LHCN-M2 (cell line): ENCODE measurements at regions not wholly inside any gene's neighbourhood (a gene's known extent, or its start where the extent isn't known, plus 50 kb on each side); places are given as distances from the start of the nearest gene placed in this dataset.

Experiments used
- DNase-seq: peaks from one replicate; pipeline ENCODE4 v3.0.0-alpha.2; 2012; ENCODE audit warnings: low read depth

DNA sequence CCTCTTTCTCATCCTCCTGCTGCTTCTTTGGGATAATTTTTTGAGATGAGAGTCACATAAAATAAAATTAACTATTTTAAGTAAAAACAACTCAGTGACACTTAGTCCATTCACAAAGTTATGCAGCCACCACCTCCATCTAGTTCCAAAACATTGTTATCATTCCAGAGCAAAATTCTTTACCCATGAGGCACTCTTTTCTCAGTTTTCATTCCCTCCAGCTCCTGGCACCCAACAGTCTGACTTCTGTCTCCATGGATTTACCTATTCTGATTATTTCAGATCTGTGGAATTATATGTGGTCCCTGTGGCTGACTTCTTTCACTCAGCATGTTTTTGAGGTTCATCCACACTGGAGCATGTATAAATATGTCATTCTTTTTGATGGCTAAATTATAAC lies 239.9 kb upstream of the DYNLRB2 start:
- peak; percentile 74 for DNase-seq

DNA sequence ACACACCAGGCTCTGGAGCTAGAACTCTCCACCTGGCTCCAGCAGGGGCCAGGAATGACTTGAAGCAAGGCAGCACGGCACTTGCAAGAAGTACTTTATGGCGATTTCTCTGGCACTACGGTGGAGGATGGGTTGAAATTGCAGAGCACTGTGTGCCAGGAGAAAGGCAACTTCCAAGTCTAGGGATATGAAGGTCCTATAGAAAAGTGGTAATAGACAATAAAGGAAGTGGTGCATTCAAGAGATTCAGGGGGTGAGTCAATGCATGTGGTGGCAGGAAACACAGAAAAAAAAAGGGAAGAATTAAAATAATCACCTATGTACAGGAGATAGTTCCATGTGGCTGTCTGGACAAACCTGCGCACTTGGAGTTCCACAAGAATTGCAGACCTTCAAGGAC lies 240.3 kb upstream of the DYNLRB2 start:
- no peak for DNase-seq

DNA sequence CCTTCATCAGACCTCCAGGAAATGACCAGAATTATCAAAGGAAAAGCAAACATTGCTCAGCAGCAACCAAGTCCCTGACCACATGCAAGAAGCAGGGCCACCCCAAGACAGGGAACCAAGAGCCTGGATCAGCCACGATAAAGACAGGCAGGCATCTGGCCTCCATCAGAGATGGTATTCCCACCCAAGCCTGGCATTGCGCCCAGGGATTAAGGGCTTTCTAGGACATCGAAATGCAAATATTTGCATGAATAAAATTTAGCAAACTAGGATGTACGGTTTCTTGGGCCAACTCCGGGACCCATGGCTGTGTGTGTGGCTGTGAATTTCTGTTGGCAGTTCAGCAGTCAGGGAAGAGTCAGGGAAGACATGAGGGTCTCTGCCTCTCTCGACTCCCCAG lies 241.4 kb upstream of the DYNLRB2 start:
- no peak for DNase-seq

DNA sequence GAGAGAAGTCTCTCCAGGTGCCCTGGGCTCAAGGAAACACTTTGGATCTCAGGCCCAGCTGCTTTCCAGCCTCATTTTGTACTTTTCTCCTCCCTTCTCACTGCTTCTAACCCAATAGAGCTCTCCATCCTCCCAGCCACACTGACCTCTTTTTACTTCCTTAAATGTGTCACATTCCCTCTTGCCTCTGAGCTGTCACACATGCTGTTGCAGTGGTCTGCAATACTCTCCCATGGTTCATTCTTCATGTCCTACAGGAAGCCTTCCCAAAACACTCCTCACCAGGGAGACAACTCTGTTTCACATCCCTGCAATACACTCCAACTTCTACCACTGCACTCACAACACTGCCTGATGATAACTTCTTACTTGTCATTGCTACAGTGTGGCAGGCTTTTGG lies 242.1 kb upstream of the DYNLRB2 start:
- DNase-seq = no peak

DNA sequence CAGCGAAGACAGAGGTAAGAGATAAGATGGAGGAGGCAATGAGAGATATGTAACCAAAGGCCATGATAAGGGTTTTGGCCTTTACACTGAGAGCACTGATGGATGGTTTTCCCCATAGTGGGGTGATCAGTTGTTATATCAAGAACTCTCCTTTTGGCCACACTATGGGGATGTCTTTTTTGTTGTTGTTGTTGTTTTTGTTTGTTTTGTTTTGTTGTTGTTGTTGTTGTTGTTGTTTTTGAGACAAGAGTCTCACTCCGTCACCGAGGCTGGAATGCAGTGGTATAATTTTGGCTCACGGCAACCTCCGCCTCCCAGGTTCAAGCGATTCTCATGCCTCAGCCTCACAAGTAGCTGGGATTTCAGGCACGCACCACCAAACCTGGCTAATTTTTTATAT lies 244.8 kb upstream of the DYNLRB2 start:
- no peak for DNase-seq

DNA sequence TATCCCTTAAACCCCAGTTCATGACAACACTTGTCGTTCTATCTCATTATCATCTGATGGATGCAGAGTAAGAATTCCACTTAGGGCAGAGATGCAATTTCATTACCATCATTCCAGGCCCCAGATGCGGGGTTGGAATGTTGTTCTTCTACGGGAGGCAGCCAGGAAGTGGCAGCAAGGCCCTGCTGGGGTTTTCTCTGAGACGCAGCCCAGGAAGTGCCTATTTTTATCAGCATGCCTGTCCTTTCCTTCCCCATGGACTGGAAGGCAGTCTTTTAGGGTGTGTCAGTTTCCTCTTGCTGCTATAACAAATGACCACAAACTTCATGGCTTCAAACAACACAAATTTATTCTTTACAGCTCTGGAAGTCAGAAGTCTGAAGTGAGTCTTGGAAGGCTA lies 246.6 kb upstream of the DYNLRB2 start:
- no peak for DNase-seq

DNA sequence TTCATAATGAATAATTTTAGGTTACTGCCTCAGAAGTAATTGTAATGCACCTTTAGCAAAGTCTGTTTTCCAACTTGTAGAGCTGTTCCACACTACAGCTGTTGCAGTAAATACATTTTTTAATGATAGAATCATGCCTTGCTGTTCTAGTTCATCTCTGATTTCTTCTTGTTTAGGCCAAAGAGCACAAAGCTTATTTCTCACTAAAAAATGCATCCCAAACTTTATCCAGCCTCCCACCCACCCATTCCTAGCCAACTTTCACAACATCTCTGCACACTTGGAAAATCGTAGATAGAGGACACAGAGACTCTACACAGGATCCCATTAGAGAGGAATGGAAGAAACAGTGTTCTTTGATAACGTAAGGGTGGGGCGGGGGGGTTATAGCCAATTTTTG lies 252.2 kb upstream of the DYNLRB2 start:
- DNase-seq = peak; percentile 37

DNA sequence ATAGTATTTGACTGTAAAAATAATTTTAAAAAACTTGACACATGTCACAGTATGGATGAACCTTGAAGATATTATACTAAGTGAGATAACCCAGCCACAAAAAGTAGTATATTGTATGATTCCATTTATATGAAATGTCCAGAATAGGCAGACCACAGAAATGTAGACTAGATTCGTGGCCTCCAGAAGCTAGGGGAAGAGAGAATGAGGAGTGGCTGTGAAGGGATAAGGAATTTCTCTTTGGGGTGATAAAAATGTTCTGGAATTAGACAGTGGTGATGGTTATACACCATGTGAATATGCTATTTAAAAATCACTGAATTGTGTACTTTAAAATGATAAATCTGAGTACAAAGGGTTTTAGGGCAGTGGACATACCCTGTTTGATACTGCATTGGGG lies 253.1 kb upstream of the DYNLRB2 start:
- no peak for DNase-seq

DNA sequence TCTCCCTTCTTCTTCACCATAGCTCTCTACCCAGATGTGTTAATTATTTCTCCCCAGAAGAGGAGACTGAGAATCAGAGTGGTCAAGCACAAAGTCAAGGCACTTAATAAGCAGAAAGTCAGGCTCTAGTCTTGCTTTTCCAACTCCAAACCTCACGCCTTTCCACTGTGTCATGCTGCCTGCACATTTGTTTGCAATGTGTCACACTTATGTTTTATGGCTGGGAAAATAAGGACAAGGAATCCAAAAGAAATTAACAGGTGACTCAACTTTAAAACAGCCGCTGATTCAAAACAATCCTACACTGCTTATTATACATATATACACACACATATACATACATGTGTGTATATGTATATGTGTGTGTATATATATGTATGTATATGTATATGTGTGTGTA lies 255.7 kb upstream of the DYNLRB2 start:
- DNase-seq = peak; percentile 87

DNA sequence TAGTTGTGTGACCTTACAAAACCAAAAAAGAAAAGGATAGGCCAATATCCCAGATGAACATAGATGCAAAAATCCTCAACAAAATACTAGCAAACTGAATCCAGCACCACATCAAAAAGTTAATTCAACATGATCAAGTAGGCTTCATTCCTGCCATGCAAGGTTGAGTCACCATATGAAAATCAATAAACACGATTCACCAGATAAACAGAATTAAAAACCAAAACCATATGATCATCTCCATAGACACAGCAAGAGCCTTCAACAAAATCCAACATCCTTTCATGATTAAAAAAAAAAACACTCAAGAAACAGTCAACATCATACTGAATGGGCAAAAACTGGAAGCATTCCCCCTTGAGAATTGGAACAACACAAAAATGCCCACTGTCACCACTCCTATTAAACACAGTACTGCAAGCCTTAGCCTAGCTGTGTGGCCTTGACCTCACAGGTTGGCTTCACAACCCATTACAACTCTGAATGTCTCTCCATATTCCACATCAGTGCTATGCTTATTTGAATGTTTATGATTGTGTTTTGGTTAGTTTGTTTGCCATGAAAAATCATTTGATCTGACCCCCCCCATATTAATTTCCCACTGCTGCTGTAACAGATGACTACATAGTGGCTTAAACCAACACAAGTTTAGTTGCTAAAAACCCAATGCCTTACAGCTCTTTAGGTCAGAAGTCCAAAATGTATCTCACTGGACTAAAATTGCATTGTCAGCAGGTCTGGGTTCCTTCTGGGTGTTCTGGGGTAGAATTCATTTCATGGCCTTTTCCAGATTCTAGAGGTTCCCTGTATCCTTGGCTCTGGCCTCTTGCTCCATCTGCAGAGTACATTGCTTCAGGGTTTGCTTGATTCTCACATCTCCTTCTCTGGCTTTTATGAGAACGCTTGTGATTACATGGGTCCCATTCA lies 257.1 kb upstream of the DYNLRB2 start:
- DNase-seq = no peak

DNA sequence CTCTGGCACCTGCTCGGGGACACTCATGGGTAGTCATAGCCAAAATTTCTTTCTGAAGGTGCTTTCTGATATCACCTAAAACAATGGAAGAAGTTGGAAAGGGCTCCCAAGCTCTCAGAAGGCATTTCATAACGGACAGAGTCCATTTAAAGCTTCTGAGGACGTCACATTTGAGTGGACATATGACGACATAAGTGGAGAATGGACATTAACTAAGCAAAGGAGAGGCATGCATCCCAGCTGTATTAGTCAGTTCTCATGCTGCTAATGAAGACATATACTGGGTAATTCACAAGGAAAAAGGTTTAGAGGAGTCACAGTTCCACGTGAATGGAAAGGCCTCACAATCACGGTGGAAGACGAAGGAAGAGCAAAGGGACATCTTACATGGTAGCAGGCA lies 260.2 kb upstream of the DYNLRB2 start:
- DNase-seq = no peak

DNA sequence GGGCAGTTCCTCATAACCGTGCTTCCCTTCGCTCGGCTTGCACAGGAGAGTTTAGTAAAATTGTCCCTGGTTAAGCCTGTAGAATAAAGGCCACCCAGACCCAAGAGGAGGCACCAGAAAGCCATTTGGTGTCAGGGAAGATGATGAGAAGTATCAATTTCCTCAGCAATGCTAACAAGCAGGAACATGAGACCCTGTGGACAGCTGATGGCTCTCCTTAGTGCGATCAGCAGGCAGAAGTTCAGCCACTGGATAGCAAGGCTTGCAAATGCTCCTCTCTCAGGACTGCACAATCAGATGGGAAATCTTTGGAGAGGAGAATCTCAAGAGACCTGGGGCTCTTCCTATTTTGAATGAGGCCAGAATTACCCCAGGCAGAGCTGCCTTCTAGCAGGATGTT lies 261.1 kb upstream of the DYNLRB2 start:
- DNase-seq = no peak

DNA sequence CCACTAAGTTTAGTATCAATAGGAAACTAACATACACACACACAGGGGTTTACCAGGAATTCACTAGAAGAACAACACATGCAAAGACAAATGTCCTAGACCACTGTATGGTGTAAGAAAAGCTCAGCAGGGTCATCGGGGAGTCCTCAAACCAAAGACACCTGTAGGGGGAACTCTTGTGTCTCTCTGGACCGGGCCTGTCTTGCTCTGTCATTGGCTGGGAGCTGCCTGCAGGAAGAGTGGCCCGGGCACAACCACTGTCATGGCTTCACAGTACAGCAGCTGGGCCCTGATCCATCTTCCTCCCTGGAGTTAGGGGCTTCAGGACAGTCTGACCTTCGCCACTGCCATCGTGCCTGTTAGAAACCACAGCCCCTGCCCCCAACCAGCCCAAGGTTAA lies 263.6 kb upstream of the DYNLRB2 start:
- no peak for DNase-seq

DNA sequence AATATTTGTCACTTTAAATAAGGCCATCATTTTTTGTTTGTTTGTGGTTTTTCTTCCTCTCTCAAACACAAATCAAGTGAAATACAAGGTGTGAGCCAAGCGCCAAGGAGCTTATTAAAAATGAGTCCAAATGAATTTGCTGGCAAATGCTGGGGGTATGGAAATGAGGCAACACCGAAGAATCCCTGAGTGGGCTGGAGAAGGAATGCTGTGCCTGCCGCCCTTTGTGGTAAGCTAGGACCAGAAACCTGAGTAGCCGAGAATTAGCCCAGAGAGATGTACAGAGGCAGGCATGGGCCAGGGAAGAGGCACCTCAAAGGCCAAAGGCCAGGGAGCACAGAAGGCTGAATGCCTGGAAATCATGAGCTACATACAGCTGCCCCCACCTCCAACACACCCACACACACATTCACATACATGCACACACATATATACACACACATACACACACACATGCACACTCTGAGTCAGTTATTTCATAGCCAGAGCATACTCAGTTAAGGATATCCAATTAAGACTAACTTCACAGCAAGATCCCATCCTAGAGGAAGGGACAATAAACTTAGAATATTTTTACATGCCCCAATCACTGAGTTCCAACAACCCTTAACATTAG lies 266.1 kb upstream of the DYNLRB2 start:
- DNase-seq = peak; percentile 84

DNA sequence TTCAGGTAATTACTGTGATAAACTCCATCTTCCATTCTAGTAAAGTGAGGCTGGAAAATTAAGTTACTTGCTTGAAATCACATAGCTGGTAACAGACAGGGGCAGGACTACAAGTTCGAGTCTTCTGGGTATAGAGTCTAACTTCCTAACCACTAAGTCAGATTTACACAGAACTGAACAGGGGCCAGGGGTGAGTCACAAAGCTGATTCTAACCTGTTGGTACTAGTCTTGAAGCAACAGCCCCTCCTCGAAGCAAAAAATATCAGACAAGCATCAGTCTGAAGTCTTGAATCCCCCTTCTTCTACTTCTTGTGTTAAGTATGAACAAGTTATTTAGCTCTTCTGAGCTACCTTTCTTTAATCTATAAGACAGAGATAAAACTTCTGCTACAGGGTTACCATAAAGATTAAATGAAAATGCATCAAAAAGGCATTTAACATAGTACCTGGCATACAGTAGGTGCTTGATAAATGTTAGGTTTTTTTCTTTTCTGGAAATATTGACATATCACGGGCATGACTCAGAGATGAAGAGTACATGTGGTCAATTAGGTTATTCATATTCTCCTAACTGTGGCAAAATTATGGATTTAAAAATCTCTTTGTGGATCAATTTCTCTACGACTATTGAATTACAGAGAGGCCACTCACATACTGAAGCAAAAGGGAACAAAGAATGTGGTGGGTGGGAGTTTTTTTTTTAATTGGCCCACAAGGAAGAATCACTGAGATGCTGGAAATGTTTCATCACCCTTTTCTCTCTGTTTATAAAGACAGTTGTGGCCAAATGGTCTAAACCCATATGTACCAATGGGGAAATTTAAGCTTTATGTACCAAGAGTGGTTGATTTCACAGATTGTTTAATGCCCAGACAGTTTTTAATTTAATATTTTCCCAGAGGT lies 266.9 kb upstream of the DYNLRB2 start:
- DNase-seq = peak; percentile 75

DNA sequence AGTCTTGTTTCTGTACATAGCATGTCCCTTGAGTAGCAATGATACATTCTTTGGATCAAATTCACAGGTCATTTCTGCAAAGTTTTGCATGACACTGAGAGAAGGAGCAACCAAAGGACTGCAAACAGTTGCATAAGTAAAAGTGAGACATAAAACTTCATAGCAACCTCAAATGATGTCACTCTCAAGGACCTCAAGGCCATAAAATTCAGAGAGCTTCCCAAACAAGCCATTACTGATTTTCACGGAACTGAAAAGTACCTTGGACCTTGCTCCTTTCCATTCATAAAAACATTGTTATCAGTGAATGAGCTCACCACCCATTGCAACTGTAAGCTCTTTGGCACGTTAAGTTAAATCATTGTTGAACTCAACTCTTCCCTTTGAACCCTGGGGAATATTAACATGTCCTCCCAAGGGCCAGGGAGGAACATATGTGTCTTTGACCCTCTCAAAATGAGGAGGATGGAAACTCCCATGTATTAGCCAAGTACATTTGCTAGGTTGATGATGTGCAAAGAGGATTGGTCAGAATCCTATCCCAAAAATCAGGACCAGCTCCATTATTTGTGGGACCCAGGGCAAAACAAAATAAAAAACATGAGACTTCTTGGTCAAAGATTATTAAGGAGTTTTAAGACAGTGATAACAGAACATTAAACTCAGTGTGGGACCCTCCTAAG lies 275.0 kb upstream of the DYNLRB2 start:
- DNase-seq = no peak

DNA sequence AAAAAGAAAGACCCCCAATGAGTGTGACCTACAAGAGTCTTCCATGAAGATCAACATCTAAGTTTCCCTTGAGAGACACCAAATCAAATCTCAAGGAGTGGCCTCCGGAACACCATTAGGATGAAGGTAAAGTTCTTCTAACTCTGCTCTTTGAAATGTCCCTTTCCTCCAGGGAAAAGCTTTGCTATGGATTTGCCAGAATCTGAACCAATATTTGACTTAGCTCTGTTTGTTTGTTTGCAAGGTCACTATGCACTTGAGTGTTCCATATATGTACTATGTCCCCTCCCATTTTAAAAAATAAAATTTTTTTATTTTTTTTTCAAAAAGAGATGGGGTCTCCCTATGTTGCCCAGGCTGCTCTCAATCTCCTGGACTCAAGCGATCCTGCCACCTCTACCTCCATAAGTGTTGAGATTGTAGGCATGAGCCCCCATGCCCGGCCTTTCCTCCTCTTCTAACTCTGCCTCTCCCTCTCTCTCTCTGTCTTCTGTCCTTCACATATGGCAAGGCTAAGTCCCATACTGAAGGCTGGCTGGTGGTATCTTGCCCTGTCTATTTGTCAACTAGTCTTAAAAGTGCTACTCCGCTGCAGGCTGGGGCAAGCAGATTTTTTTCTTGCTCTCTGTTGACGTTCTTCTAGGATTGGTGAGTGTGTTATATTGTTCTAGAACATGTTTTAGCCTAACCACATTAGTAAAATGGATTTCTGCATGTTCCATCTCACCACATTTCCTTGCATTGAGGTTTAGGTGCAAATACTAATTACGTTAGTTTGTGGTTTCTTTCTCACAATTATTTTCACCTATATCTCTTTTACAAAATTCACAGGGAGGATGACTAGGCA lies 276.7 kb upstream of the DYNLRB2 start:
- DNase-seq = no peak

DNA sequence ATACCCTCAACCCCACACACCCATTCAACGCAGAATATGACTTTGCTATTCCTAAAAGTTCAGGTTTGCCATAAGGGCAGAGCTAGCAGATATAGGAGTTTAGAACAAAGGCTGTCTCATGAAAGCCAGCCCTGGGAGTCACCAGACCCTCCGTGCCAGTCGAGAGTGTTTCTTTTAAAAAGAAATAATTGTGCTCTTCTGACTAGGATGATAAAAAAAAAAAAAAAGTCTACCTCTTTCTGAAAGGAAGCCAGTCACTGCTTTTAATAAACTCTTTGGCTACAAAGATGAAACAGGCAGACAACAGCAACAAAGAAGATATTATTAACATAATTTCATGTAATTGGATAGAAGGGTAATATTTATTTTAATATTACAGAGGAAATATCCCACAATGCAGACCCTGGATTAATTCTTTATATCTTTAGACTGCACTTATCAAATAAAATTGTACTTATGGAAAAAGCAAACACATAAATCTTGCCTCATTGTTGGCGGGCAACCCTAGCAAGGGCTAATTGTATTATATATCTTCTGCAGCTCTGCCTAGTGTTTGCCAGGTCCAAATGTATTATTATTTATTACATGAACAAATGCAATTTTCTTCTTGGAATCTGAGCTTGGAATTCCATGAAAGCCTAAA lies 277.5 kb upstream of the DYNLRB2 start:
- DNase-seq = no peak

DNA sequence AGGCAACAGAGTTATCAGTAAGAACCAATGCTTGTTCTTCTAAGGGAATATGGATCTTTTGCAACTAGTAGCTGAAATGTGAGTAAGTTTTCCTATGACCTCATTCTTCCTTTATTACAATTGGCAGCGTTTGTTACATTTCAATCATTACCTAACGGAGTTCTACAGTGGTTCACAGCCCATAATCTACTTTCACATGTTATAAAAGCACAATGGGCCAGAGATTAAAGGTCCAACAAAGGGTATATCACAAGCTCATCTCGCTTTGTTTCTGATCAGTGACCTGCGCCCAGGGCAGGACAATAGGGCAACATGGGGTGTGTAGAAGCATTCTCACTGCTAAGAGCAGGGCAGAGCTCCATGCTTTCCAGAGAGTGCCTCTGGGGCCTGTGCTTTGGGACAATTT lies 279.9 kb upstream of the DYNLRB2 start:
- DNase-seq = no peak

DNA sequence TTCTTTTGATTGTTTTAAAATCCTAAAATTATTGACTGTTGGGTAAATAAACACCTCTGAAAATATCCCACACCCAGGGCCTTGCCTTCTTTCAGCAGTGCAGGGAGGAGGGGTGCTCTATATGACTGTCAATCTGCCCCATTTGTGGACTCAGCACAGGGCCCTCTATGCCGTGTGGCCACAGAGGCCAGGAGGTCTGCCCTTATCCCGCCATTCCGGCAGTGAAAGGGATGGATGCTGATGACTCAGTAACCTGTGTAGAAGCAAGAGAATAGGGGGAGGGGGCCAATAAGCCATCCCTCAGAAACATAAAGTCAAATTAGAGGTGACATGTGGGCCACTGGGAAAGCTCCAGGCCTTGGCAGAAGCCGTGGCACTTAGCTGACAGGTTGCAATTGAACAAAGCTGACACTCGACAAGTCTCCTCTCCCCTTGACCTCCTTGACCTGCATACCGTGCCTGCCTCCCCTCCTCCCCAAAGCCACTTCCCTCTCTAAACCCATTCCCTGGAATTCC lies 281.4 kb upstream of the DYNLRB2 start:
- no peak for DNase-seq
